ENCODE measurements at regions not wholly inside any gene's neighbourhood (a gene's known extent, or its start where the extent isn't known, plus 50 kb on each side); places are given as distances from the start of the nearest gene placed in this dataset.

- Mint-ChIP-seq H3K9me3 (peaks cover 0 to 13% (median 2%) of the 10 kb centered on the region in 9 donors), H3K36me3 (no peaks in the 10 kb centered on the region), H3K4me1 (peaks cover 3 to 20% (median 5%) of the 10 kb centered on the region in 4 donors), H3K27me3 (peaks cover 0 to 22% (median 2%) of the 10 kb centered on the region in 5 donors), H3K27ac (no peak overlapping the region), H3K4me3 (peak overlapping the region in 1 of 10 donors; percentile 32)
- POLR2A ChIA-PET = no interaction called here
- no peak for DNase-seq
- ATAC-seq = peak in 1 of 2 donors; percentile 20
Observed at GRCh38 chr10:124222318-124222987, 129.1 kb upstream of the CHST15 start.

DNA sequence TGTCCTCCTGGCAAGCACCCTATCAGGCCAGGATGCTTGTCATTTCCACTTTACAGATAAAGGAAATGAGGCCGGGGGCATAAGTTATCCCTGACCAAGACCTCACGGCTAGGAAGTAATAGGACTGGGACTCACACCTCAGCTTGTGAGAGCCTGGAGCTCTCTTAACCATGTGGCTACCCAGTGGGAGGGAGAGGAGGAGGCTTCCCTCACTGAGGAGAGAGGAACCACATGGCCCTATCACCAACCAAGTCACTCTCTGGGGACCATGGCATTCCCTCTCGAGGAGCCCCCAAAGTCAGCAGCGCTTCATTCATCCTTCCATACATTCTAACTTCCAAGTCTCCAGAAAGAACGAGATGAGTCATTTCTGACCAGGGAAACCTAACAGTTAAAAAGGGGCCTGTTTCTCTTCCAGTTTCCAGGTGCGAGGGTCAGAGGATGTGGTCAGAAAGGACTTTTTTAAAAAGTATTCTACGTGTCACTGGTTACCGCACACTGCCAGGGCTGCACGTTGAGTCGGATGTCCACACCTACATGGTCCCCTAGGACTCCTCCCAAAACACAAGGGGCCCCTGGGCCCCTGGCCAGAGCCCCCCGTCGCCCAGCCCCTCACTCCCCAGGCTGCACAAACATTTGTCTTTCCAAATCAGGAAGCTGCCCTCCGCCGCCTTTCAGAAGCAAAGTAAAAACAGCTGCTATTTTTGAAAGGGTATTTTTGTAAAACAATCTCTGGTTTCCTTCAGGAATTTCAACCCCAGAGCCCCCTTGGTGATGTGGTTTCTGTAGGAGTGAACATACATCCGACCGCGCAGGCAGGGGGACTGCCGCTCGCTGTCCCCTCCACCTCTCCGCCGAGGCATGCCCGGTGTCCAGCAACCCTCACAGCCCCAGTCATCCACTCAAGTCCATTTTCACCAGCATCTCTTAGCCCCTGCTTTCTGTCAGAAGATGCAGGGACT is 128.2 kb upstream of the CHST15 start:
- POLR2A ChIA-PET = no interaction called here
- no peak for DNase-seq
- H3K27me3 Mint-ChIP-seq = peaks cover 2 to 22% (median 5%) of the 10 kb centered on the region in 5 donors
- H3K4me3 Mint-ChIP-seq = peak overlapping the region in 1 of 10 donors; percentile 50
- H3K27ac Mint-ChIP-seq = no peak overlapping the region
- H3K4me1 Mint-ChIP-seq = peaks cover 3 to 25% (median 5%) of the 10 kb centered on the region in 4 donors
- H3K9me3 Mint-ChIP-seq = peaks cover 0 to 12% (median 2%) of the 10 kb centered on the region in 9 donors
- ATAC-seq = no peak
- H3K36me3 Mint-ChIP-seq = no peaks in the 10 kb centered on the region

GRCh38 chr10:124220971-124221355 is 127.6 kb upstream of the CHST15 start:
- Mint-ChIP-seq H3K9me3 (peaks cover 0 to 6% (median 2%) of the 10 kb centered on the region in 9 donors), H3K4me3 (no peak overlapping the region), H3K4me1 (peaks cover 3 to 25% (median 3%) of the 10 kb centered on the region in 4 donors), H3K27me3 (peaks cover 2 to 22% (median 5%) of the 10 kb centered on the region in 5 donors), H3K27ac (no peak overlapping the region), H3K36me3 (no peaks in the 10 kb centered on the region)
- POLR2A ChIA-PET = interaction anchor here (0.5 kb wide), 1 partner anchor 34 kb away, joined by 4 read pairs; no protein-coding TSS in a partner anchor
- no peak for DNase-seq
- no peak for ATAC-seq

- Mint-ChIP-seq H3K36me3 (no peaks in the 10 kb centered on the region), H3K4me3 (no peak overlapping the region)
- POLR2A ChIA-PET = interaction anchor here (0.5 kb wide), 1 partner anchor 33 kb away, joined by 4 read pairs; no protein-coding TSS in a partner anchor
Observed at GRCh38 chr10:124220547-124220946, 127.1 kb upstream of the CHST15 start.

DNA sequence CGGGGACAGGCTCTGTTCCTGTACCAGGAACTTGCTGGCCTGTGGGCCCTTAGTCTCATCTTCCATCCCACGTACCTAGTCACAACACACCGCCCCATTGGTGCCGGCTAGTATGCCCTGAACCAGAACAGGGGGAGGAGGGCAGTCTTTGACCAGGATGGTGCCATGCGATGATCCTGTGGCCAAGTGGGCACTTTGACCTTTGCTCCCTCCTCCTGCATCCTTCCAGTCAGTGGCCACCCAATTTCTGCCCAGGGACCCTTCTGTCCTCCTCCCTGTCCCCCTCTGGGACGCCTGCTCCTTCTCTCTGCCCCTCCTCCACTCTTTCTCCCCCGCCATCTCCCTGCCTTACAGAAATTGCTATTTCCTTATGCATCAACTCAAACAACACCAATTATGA is 126.3 kb upstream of the CHST15 start:
- Mint-ChIP-seq H3K4me3 (no peak overlapping the region), H3K36me3 (no peaks in the 10 kb centered on the region), H3K27me3 (peaks cover 2 to 22% (median 5%) of the 10 kb centered on the region in 5 donors), H3K9me3 (no peaks in the 10 kb centered on the region), H3K27ac (no peak overlapping the region), H3K4me1 (peaks cover 0 to 22% (median 0%) of the 10 kb centered on the region in 4 donors)
- DNase-seq (no peak), ATAC-seq (no peak)
- POLR2A ChIA-PET = no interaction called here

More at GRCh38 chr10:124220547-124220946, 127.1 kb upstream of the CHST15 start:
- Mint-ChIP-seq H3K9me3 (peaks cover 0 to 2% (median 0%) of the 10 kb centered on the region in 9 donors), H3K27ac (no peak overlapping the region), H3K4me1 (peaks cover 0 to 22% (median 0%) of the 10 kb centered on the region in 4 donors), H3K27me3 (peaks cover 2 to 22% (median 5%) of the 10 kb centered on the region in 5 donors)
- no peak for DNase-seq
- ATAC-seq = no peak

GRCh38 chr10:124219062-124219461 is 125.7 kb upstream of the CHST15 start:
- Mint-ChIP-seq H3K27ac (no peak overlapping the region), H3K36me3 (no peaks in the 10 kb centered on the region), H3K4me3 (no peak overlapping the region), H3K27me3 (peaks cover 2 to 22% (median 5%) of the 10 kb centered on the region in 5 donors), H3K9me3 (no peaks in the 10 kb centered on the region), H3K4me1 (peaks cover 0 to 22% (median 0%) of the 10 kb centered on the region in 4 donors)
- POLR2A ChIA-PET = no interaction called here
- DNase-seq (no peak), ATAC-seq (no peak)

DNA sequence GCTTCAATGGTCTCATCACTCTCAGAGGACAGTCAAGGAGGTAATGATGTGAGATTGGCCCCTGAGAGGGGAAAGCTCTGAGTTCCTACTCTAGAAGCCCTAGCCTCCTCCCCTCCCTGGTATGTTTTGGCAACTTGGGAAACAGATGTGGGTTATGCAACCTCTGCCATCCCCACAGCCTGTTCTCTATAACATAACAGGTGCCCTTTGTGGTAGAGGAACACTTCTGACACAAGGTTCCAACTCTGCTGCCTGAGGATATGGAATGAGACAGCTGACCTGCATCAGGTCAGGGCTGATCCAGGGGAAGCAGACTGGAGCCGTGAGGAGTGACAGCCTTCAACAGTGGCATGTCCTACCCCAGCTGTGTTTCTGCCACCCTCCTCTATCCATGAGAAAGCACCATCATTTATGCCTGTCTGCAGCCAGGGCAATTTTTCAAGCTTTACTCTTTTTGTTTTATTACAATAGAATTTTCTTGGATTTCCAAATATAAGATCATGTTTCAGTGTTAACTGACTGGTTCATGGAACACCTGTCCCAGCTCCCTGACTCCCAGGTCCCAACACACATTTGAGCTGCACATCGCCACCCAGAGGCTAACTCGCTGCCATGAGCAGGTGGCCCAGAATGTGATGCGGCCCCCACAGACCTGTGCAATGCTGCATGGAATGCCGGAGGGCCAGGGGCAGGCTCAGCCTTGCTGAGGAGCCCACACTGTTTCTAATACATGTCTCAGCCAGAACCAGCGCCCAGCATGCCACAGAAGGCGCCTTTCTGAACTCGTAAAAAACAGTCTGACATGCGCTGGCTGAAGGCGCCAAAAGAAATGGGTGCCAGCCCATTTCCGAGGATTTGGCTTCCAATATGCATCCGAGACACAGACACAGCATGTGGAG is 124.8 kb upstream of the CHST15 start:
- Mint-ChIP-seq H3K27me3 (peaks cover 2 to 22% (median 5%) of the 10 kb centered on the region in 5 donors), H3K4me3 (no peak overlapping the region), H3K27ac (no peak overlapping the region), H3K9me3 (no peaks in the 10 kb centered on the region), H3K36me3 (no peaks in the 10 kb centered on the region), H3K4me1 (peaks cover 0 to 22% (median 0%) of the 10 kb centered on the region in 4 donors)
- POLR2A ChIA-PET = no interaction called here
- no peak for DNase-seq
- no peak for ATAC-seq

- Mint-ChIP-seq H3K36me3 (no peaks in the 10 kb centered on the region), H3K27me3 (peaks cover 2 to 22% (median 5%) of the 10 kb centered on the region in 5 donors), H3K27ac (no peak overlapping the region), H3K4me3 (no peak overlapping the region), H3K9me3 (no peaks in the 10 kb centered on the region), H3K4me1 (peaks cover 0 to 17% (median 0%) of the 10 kb centered on the region in 4 donors)
- DNase-seq (no peak), ATAC-seq (no peak)
- POLR2A ChIA-PET = no interaction called here
Observed at GRCh38 chr10:124217031-124217430, 123.6 kb upstream of the CHST15 start.

DNA sequence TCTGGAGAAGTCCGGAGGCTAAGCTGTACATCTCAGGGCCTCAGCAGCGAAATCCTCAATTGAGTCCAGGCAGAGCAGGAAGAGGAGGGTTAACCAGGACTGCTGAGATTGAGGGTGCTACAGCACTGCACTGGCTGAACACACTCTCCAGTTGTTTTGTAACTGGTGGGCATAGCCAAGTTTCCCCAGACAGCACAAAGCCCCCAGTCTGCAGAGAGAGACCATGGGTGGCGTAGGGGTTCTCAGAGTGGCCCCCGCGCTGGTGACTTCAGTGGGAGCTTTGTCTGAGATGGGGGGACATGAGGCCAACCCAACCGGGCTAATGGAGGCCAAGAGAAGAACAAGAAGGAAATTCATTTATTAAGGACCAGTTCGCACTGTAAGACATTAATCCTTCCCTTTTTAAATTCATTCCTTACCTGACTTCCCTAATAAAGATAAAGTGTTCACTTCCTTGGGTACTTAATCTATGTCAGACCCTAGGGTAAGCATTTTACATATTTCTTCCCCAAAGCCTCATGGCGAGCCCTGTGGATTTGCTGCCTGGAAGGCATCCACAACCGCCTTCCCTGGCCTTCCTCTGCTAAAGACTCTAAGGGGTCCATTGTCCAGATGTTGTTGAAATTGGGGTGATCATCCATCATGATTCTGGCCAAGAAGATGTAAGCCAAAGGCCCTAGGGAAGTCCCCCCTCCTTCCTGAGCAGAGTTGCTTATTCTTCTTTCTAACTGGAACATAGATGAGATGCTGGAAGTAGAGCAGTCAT is 121.4 kb upstream of the CHST15 start:
- H3K4me1 Mint-ChIP-seq = peaks cover 0 to 5% (median 0%) of the 10 kb centered on the region in 4 donors
- peaks cover 2 to 12% (median 5%) of the 10 kb centered on the region in 5 donors for H3K27me3 Mint-ChIP-seq
- ATAC-seq = no peak
- H3K27ac Mint-ChIP-seq = no peak overlapping the region
- POLR2A ChIA-PET = no interaction called here
- no peaks in the 10 kb centered on the region for H3K9me3 Mint-ChIP-seq
- H3K36me3 Mint-ChIP-seq = no peaks in the 10 kb centered on the region
- no peak for DNase-seq
- H3K4me3 Mint-ChIP-seq = no peak overlapping the region

- peaks cover 2 to 6% (median 4%) of the 10 kb centered on the region in 5 donors for H3K27me3 Mint-ChIP-seq
- peak overlapping the region in 1 of 10 donors; percentile 17 for H3K27ac Mint-ChIP-seq
- no peak overlapping the region for H3K4me3 Mint-ChIP-seq
- ATAC-seq = no peak
- POLR2A ChIA-PET = no interaction called here
- H3K9me3 Mint-ChIP-seq = no peaks in the 10 kb centered on the region
- peaks cover 0 to 5% (median 0%) of the 10 kb centered on the region in 4 donors for H3K4me1 Mint-ChIP-seq
- no peak for DNase-seq
- no peaks in the 10 kb centered on the region for H3K36me3 Mint-ChIP-seq
Observed at GRCh38 chr10:124213899-124214510, 120.6 kb upstream of the CHST15 start.

- Mint-ChIP-seq H3K4me1 (peaks cover 0 to 5% (median 0%) of the 10 kb centered on the region in 4 donors), H3K27me3 (peaks cover 0 to 5% (median 2%) of the 10 kb centered on the region in 5 donors), H3K4me3 (no peak overlapping the region), H3K9me3 (no peaks in the 10 kb centered on the region), H3K27ac (peak overlapping the region in 1 of 10 donors; percentile 17), H3K36me3 (no peaks in the 10 kb centered on the region)
- no peak for ATAC-seq
- POLR2A ChIA-PET = no interaction called here
- DNase-seq = no peak
Observed at GRCh38 chr10:124213471-124213870, 120.1 kb upstream of the CHST15 start.
